SK-N-SH treated with all-trans-retinoic acid at 6 μM for 48 hours (cell line): ENCODE measurements at regions not wholly inside any gene's neighbourhood (a gene's known extent, or its start where the extent isn't known, plus 50 kb on each side); places are given as distances from the start of the nearest gene placed in this dataset.

ENCODE experiments used
- ATAC-seq: fragments of 200-7000 bp; cut with Tn5 transposase; 3 replicates; pipeline ENCODE4 v1.9.1; 2020; ENCODE audit warnings: mild to moderate bottlenecking, moderate library complexity
- ARNTL ChIP-seq: fragments of 450-650 bp; formaldehyde crosslinking; IDR thresholded peaks from 2 replicates; pipeline ENCODE4 v1.5.0; 2020; ENCODE audit warnings: low read depth, mild to moderate bottlenecking, moderate library complexity, borderline replicate concordance
- BACH2 ChIP-seq: fragments of 250-450 bp; sonication (Bioruptor Pico); IDR thresholded peaks from 2 replicates; pipeline ENCODE4 v1.9.0; 2021; ENCODE audit warnings: mild to moderate bottlenecking, borderline replicate concordance
- ESRRG ChIP-seq: fragments of 250-450 bp; sonication (Bioruptor Pico); IDR thresholded peaks from 2 replicates; pipeline ENCODE4 v1.6.1; 2021; ENCODE audit warnings: mild to moderate bottlenecking
- ISL1 ChIP-seq: fragments of 250-450 bp; sonication (Bioruptor Pico); IDR thresholded peaks from 2 replicates; pipeline ENCODE4 v2.1.2; 2022; ENCODE audit warnings: mild to moderate bottlenecking, moderate library complexity
- OSR1 ChIP-seq: fragments of 250-450 bp; sonication (Bioruptor Pico); IDR thresholded peaks from 2 replicates; pipeline ENCODE4 v1.8.0; 2022; ENCODE audit warnings: moderate library complexity, mild to moderate bottlenecking, inconsistent platforms
- RARB ChIP-seq: fragments of 250-450 bp; sonication (Bioruptor Pico); IDR thresholded peaks from 2 replicates; pipeline ENCODE4 v1.8.0; 2021; ENCODE audit warnings: mild to moderate bottlenecking, moderate library complexity
- SNAI2 ChIP-seq: fragments of 250-450 bp; sonication (Bioruptor Pico); IDR thresholded peaks from 2 replicates; pipeline ENCODE4 v1.5.0; 2020; ENCODE audit warnings: mild to moderate bottlenecking, moderate library complexity
- TCF4 ChIP-seq: fragments of 250-450 bp; sonication (Bioruptor Pico); IDR thresholded peaks from 2 replicates; pipeline ENCODE4 v1.8.0; 2021; ENCODE audit warnings: mild to moderate bottlenecking, moderate library complexity, borderline replicate concordance
- ZC3H10 ChIP-seq: fragments of 250-450 bp; sonication (Bioruptor Pico); IDR thresholded peaks from 2 replicates; pipeline ENCODE4 v1.5.1; 2021; ENCODE audit warnings: mild to moderate bottlenecking, moderate library complexity
- ZFP3 ChIP-seq: fragments of 250-450 bp; sonication (Bioruptor Pico); IDR thresholded peaks from 2 replicates; pipeline ENCODE4 v1.5.0; 2020; ENCODE audit warnings: mild to moderate bottlenecking, moderate library complexity
- ZNF565 ChIP-seq: fragments of 450-650 bp; formaldehyde crosslinking; conservative IDR thresholded peaks from 2 replicates; pipeline ENCODE4 v1.5.0; 2020; ENCODE audit warnings: low read depth, mild to moderate bottlenecking, moderate library complexity
- ZNF70 ChIP-seq: fragments of 450-650 bp; formaldehyde crosslinking; IDR thresholded peaks from 2 replicates; pipeline ENCODE4 v1.5.0; 2020; ENCODE audit warnings: mild to moderate bottlenecking, moderate library complexity
- TF ChIP-seq, protein P1 (sequence below): fragments of 250-450 bp; sonication (Bioruptor Pico); IDR thresholded peaks from 2 replicates; pipeline ENCODE4 v1.8.0; 2020; ENCODE audit warnings: mild to moderate bottlenecking, moderate library complexity, borderline replicate concordance
- TF ChIP-seq, protein P2 (sequence below): fragments of 250-450 bp; sonication (Bioruptor Pico); IDR thresholded peaks from 2 replicates; pipeline ENCODE4 v1.5.1; 2021; ENCODE audit warnings: mild to moderate bottlenecking, moderate library complexity
- TF ChIP-seq, protein P3 (sequence below): fragments of 250-450 bp; sonication (Bioruptor Pico); IDR thresholded peaks from 2 replicates; pipeline ENCODE4 v1.5.0; 2020; ENCODE audit warnings: mild to moderate bottlenecking, moderate library complexity
- TF ChIP-seq, protein P4 (sequence below): fragments of 250-450 bp; sonication (Bioruptor Pico); IDR thresholded peaks from 2 replicates; pipeline ENCODE4 v1.5.1; 2020; ENCODE audit warnings: low read depth, mild to moderate bottlenecking, moderate library complexity
- TF ChIP-seq, protein P5 (sequence below): fragments of 250-450 bp; sonication (Bioruptor Pico); IDR thresholded peaks from 2 replicates; pipeline ENCODE4 v1.8.0; 2021; ENCODE audit warnings: low read depth, mild to moderate bottlenecking, moderate library complexity, borderline replicate concordance

DNA sequence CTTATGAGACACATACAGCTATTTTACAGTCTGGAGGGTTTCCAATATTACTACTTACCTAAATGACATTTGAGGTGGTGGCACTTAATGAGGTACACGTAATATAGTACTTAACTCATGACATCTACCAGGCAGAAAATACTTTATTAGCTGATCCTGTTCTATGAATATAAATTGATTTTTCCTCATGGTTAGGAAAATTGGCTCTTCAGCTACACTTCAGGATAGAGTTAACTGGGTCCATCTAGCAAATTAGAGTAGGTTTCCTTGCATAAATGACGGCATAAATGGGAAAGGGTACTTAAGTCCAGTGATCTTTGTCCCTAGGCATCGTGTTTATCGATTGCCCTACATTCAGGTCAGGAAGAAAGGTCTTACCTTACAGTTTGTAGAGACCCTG lies 988.8 kb upstream of the TMPRSS15 start:
- ATAC-seq: no peak
- TF ChIP-seq ZNF70 (CRISPR knock-in tag) (no peak), ZFP3 (CRISPR knock-in tag) (no peak), ESRRG (CRISPR knock-in tag) (no peak), ZC3H10 (no peak), TCF4 (no peak), ARNTL (CRISPR knock-in tag) (no peak), ZNF565 (CRISPR knock-in tag) (no peak), BACH2 (CRISPR knock-in tag) (no peak), RARB (CRISPR knock-in tag) (no peak), OSR1 (CRISPR knock-in tag) (no peak), SNAI2 (CRISPR knock-in tag) (no peak)
- TF ChIP-seq, protein P1, sequence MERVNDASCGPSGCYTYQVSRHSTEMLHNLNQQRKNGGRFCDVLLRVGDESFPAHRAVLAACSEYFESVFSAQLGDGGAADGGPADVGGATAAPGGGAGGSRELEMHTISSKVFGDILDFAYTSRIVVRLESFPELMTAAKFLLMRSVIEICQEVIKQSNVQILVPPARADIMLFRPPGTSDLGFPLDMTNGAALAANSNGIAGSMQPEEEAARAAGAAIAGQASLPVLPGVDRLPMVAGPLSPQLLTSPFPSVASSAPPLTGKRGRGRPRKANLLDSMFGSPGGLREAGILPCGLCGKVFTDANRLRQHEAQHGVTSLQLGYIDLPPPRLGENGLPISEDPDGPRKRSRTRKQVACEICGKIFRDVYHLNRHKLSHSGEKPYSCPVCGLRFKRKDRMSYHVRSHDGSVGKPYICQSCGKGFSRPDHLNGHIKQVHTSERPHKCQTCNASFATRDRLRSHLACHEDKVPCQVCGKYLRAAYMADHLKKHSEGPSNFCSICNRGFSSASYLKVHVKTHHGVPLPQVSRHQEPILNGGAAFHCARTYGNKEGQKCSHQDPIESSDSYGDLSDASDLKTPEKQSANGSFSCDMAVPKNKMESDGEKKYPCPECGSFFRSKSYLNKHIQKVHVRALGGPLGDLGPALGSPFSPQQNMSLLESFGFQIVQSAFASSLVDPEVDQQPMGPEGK (CRISPR knock-in tag): no peak
- TF ChIP-seq, protein P2, sequence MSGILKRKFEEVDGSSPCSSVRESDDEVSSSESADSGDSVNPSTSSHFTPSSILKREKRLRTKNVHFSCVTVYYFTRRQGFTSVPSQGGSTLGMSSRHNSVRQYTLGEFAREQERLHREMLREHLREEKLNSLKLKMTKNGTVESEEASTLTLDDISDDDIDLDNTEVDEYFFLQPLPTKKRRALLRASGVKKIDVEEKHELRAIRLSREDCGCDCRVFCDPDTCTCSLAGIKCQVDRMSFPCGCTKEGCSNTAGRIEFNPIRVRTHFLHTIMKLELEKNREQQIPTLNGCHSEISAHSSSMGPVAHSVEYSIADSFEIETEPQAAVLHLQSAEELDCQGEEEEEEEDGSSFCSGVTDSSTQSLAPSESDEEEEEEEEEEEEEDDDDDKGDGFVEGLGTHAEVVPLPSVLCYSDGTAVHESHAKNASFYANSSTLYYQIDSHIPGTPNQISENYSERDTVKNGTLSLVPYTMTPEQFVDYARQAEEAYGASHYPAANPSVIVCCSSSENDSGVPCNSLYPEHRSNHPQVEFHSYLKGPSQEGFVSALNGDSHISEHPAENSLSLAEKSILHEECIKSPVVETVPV: no peak
- TF ChIP-seq, protein P3, sequence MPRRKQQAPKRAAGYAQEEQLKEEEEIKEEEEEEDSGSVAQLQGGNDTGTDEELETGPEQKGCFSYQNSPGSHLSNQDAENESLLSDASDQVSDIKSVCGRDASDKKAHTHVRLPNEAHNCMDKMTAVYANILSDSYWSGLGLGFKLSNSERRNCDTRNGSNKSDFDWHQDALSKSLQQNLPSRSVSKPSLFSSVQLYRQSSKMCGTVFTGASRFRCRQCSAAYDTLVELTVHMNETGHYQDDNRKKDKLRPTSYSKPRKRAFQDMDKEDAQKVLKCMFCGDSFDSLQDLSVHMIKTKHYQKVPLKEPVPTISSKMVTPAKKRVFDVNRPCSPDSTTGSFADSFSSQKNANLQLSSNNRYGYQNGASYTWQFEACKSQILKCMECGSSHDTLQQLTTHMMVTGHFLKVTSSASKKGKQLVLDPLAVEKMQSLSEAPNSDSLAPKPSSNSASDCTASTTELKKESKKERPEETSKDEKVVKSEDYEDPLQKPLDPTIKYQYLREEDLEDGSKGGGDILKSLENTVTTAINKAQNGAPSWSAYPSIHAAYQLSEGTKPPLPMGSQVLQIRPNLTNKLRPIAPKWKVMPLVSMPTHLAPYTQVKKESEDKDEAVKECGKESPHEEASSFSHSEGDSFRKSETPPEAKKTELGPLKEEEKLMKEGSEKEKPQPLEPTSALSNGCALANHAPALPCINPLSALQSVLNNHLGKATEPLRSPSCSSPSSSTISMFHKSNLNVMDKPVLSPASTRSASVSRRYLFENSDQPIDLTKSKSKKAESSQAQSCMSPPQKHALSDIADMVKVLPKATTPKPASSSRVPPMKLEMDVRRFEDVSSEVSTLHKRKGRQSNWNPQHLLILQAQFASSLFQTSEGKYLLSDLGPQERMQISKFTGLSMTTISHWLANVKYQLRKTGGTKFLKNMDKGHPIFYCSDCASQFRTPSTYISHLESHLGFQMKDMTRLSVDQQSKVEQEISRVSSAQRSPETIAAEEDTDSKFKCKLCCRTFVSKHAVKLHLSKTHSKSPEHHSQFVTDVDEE (CRISPR knock-in tag): no peak
- TF ChIP-seq, protein P4, sequence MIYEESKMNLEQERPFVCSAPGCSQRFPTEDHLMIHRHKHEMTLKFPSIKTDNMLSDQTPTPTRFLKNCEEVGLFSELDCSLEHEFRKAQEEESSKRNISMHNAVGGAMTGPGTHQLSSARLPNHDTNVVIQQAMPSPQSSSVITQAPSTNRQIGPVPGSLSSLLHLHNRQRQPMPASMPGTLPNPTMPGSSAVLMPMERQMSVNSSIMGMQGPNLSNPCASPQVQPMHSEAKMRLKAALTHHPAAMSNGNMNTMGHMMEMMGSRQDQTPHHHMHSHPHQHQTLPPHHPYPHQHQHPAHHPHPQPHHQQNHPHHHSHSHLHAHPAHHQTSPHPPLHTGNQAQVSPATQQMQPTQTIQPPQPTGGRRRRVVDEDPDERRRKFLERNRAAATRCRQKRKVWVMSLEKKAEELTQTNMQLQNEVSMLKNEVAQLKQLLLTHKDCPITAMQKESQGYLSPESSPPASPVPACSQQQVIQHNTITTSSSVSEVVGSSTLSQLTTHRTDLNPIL (CRISPR knock-in tag): no peak

DNA sequence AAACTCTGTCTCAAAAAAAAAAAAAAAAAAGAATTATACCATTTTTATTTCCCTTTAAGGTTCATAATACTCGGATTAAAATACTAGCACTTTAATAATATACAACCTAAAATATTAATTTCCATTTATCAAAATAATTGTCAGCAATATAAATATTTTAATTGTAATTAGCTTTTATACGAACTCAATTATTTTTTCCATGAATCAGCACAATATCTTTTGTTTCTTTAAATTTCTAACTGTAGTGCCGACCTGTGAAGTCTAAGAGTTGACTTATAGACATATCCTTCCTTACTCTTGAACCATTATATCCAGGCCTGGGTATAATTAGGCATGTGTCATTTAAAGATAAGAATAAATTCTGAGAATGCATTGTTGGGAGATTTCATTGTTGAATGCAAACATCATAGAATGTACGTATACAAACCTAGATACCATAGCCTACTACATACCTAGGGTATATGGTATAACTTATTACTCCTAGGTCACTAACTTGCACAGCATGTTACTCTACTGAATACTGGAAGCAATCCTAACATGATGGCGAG lies 996.7 kb upstream of the TMPRSS15 start:
- no peak for ATAC-seq
- TF ChIP-seq, protein P5, sequence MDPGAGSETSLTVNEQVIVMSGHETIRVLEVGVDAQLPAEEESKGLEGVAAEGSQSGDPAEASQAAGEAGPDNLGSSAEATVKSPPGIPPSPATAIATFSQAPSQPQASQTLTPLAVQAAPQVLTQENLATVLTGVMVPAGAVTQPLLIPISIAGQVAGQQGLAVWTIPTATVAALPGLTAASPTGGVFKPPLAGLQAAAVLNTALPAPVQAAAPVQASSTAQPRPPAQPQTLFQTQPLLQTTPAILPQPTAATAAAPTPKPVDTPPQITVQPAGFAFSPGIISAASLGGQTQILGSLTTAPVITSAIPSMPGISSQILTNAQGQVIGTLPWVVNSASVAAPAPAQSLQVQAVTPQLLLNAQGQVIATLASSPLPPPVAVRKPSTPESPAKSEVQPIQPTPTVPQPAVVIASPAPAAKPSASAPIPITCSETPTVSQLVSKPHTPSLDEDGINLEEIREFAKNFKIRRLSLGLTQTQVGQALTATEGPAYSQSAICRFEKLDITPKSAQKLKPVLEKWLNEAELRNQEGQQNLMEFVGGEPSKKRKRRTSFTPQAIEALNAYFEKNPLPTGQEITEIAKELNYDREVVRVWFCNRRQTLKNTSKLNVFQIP: no peak
- no peak for TF ChIP-seq RARB (CRISPR knock-in tag)
- TF ChIP-seq TCF4: no peak
- TF ChIP-seq OSR1 (CRISPR knock-in tag): no peak
- TF ChIP-seq, protein P3 (CRISPR knock-in tag): no peak
- TF ChIP-seq ZFP3 (CRISPR knock-in tag): no peak
- TF ChIP-seq ISL1 (CRISPR knock-in tag): no peak
- TF ChIP-seq ZNF565 (CRISPR knock-in tag): no peak
- TF ChIP-seq, protein P1 (CRISPR knock-in tag): no peak
